Fibroblast of mammary gland (primary cell): ENCODE measurements at regions not wholly inside any gene's neighbourhood (a gene's known extent, or its start where the extent isn't known, plus 50 kb on each side); places are given as distances from the start of the nearest gene placed in this dataset.

Experiments used
- DNase-seq: peaks from one replicate; pipeline ENCODE4 v3.0.0-alpha.2; 2010; ENCODE audit warnings: low read depth
- H3K4me3 ChIP-seq: 2 replicates; pipeline ENCODE4 v1.5.1; 2011; ENCODE audit warnings: low read depth, mild to moderate bottlenecking, low read length, moderate library complexity; ENCODE audit not compliant: control insufficient read depth
- CTCF ChIP-seq: conservative IDR thresholded peaks from 2 replicates; pipeline ENCODE4 v1.5.1; 2011; ENCODE audit warnings: low read depth, low read length, inconsistent platforms; ENCODE audit not compliant: control insufficient read depth, insufficient read depth

GRCh38 chr1:216913976-216914375 lies 190.7 kb upstream of the ESRRG start:
- no peak overlapping the region for H3K4me3 ChIP-seq
- no peak for DNase-seq
- TF ChIP-seq CTCF: no peak

DNA sequence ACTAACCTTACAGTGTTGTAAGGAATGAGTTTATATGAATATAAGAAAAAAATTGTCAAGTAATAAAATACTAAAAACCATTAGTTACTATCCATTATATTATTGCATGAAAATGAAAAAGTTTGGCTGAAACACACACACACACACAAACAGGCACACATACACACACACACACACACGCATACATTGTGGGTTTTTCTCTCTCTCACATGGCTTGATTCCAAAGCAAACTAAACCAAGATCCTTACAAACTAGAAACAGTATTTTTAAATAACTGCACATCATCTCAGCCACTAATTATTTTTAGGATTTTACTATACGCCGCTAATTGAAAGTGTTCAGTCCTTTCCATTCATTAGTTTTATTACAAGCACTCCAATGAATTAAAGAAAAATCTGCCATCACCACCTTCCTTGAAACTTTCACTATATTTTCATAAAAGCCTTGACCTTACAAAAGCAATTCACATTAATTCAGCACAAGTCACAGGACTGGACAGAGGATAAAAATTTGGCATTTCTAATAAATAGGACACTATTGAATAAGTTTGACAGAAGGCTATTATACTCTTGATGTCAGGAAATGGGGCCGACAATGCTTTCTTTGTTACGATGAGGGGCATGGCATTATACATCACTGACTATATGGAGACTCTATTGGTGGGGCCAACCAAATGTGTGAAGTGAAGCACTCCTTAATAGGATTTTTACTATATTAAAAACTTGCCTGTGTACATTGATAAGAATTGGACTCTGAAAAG lies 187.0 kb upstream of the ESRRG start:
- DNase-seq: no peak
- no peak overlapping the region for H3K4me3 ChIP-seq
- no peak for TF ChIP-seq CTCF

GRCh38 chr1:216908126-216908525 lies 184.9 kb upstream of the ESRRG start:
- TF ChIP-seq CTCF: no peak
- DNase-seq: no peak
- no peak overlapping the region for H3K4me3 ChIP-seq

- no peak for TF ChIP-seq CTCF
These were observed 183.9 kb upstream of the ESRRG start for GRCh38 chr1:216907100-216907499.

DNA sequence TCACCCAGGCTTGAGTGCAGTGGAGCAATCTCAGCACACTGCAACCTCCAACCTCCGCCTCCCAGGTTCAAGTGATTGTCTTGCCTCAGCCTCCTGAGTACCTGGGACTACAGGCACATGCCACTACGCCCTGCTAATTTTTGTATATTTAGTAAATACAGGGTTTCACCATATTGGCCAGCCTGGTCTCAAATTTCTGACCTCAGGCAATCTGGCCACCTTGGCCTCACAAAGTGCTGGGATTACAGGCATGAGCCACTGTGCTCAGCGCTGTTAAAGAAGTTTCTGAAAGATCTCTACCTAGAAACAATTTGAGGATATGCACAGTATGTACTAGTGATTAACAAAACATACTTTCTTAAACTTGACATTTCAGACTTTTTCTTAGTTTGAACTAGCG lies 182.6 kb upstream of the ESRRG start:
- TF ChIP-seq CTCF: no peak
- no peak overlapping the region for H3K4me3 ChIP-seq

More at GRCh38 chr1:216907100-216907499, 183.9 kb upstream of the ESRRG start:
- H3K4me3 ChIP-seq: no peak overlapping the region
- no peak for DNase-seq

DNA sequence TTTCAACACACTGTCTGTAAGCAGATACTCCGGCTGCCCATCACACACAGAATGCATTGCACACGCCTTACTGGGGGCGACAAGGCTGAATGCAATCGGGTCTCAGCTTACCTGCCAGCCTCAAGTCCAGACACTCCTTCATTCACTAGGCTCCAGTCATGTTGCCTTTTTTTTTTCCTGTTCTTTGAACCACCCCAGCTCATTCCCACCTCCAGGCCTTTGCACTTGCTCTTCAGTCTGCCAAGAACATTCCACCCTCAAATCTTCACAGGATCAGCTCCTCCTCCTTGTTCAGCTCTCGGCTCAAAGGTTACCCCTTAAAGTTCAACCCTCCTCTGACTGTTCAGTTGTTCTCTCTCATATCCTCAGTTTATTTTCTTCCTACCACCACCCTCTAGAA lies 181.9 kb upstream of the ESRRG start:
- H3K4me3 ChIP-seq: no peak overlapping the region
- TF ChIP-seq CTCF: no peak
- DNase-seq: no peak

More for the DNA sequence above, 182.6 kb upstream of the ESRRG start:
- DNase-seq: no peak

DNA sequence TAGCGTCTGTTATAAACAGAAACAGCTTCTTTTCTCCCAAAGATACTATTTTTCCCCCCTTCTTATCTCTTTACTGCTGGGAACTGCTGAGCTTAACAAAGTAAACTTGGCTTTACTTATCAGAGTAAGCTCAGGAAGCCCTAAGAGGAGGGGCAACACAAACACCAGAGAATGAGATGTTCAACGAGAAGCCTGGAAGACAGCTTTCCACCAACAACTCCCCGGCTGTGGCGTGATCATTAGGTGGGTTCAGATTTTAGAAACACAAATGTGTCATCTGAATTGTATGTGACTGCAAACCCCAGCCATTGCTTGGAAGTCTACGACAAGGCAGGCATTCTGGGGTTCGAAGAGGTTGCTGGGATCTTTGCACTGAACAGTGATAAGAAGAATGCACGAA lies 181.2 kb upstream of the ESRRG start:
- H3K4me3 ChIP-seq: no peak overlapping the region
- TF ChIP-seq CTCF: no peak
- DNase-seq: no peak
